Spinal cord (tissue), 9 donors: ENCODE measurements at regions not wholly inside any gene's neighbourhood (a gene's known extent, or its start where the extent isn't known, plus 50 kb on each side); places are given as distances from the start of the nearest gene placed in this dataset.
A peak's percentile ranks its signal among the peaks of the same experiment; 100 is the strongest.

ENCODE experiments used
- DNase-seq, 6 donors: peaks; one replicate each; pipeline versions ENCODE4 v3.0.0 to v3.0.0-alpha.2; 2013 to 2015; ENCODE audit warnings: low spot score in 6 of 6, low read depth in 4 of 6
- H3K27ac ChIP-seq: one replicate; pipeline ENCODE4 v1.5.1; 2013; ENCODE audit warnings: low read depth, low read length, control low read depth
- H3K27me3 ChIP-seq: one replicate; pipeline ENCODE4 v1.6.1; 2013; ENCODE audit warnings: low read length; ENCODE audit not compliant: control insufficient read depth, insufficient read depth
- H3K36me3 ChIP-seq: one replicate; pipeline ENCODE4 v1.6.1; 2013; ENCODE audit warnings: low read length; ENCODE audit not compliant: control insufficient read depth, insufficient read depth
- H3K4me1 ChIP-seq: one replicate; pipeline ENCODE4 v1.6.1; 2013; ENCODE audit warnings: low read length; ENCODE audit not compliant: control insufficient read depth, insufficient read depth
- H3K4me3 ChIP-seq: one replicate; pipeline ENCODE4 v1.5.1; 2013; ENCODE audit warnings: low read depth, low read length, control low read depth
- H3K9me3 ChIP-seq: one replicate; pipeline ENCODE4 v1.6.1; 2013; ENCODE audit warnings: low read length; ENCODE audit not compliant: control insufficient read depth, insufficient read depth
- WGBS: methylation state at CpG from one replicate; pipeline ENCODE4 v1.1.5; 2013; ENCODE audit warnings: missing lambda C conversion rate; ENCODE audit not compliant: insufficient coverage; 5-methylcytosine and 5-hydroxymethylcytosine counted together
- donor health status: healthy.

DNA sequence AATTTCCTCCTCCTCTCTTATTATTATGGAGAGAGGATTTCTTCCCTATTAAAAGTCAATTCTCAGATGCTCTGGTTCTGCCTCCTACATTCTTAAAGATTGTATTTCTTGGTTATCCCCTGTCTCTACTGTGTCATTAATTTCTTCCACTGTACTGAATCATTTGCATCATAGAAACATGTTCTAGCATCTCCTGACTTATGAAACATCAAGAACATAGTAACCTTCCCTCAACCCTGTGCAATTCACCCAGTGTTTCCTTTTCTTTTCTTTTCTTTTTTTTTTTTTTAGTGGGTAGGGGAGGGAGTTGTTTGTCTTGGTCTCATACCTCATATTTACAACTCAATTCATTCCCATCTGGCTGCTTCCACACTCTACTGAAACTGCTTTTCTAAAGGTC, 288.0 kb upstream of the PLET1 start:
- H3K27me3 ChIP-seq = peaks cover 2% of the 10 kb centered on the region
- no peak overlapping the region for H3K27ac ChIP-seq
- H3K9me3 ChIP-seq = no peaks in the 10 kb centered on the region
- H3K4me1 ChIP-seq = no peaks in the 10 kb centered on the region
- DNase-seq = no peak
- no peak overlapping the region for H3K4me3 ChIP-seq
- no peaks in the 10 kb centered on the region for H3K36me3 ChIP-seq

DNA sequence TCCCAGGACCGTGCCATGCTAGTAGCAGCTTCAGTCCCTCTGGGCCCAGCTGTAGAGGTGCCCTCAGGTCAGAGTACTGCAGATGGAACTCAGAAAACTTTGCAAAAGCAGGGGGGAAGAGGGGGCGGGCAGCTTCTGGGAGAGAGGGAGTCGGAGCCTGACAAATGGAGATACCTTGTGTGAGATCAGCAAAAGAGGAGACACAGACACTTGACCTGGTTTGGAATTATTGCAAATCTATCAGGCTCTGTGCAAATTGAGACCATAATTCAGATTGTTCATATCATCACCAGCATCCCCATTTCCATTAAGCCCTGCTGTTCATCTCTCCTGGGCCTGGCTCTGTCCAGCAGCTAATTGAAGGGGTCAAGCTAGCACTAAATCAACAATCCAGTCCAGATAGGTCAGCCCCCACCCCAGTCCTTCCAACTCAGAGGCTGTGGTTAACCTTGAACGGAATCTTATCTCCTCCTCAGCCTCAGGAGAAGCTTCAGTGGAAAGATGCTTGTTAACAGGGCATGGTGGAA, 292.6 kb upstream of the PLET1 start:
- Histone ChIP-seq H3K4me3 (no peak overlapping the region), H3K27me3 (peaks cover 2% of the 10 kb centered on the region), H3K4me1 (peaks cover 10% of the 10 kb centered on the region), H3K36me3 (no peaks in the 10 kb centered on the region), H3K27ac (no peak overlapping the region), H3K9me3 (no peaks in the 10 kb centered on the region)
- WGBS = 70% methylated on average over 4 of the region's 4 CpGs
- peak in 1 of 6 donors; percentile 64 for DNase-seq

GRCh38 chr11:112554586-112554985, 293.9 kb upstream of the PLET1 start:
- Histone ChIP-seq H3K4me1 (peaks cover 10% of the 10 kb centered on the region), H3K27me3 (no peaks in the 10 kb centered on the region), H3K4me3 (no peak overlapping the region), H3K27ac (no peak overlapping the region), H3K36me3 (no peaks in the 10 kb centered on the region), H3K9me3 (no peaks in the 10 kb centered on the region)
- no peak for DNase-seq
- 70% methylated on average over 3 of the region's 4 CpGs for WGBS

- H3K9me3 ChIP-seq = no peaks in the 10 kb centered on the region
- H3K4me1 ChIP-seq = peaks cover 10% of the 10 kb centered on the region
- no peaks in the 10 kb centered on the region for H3K27me3 ChIP-seq
- no peak overlapping the region for H3K27ac ChIP-seq
- WGBS = 67% methylated on average over 5 of the region's 10 CpGs
- no peaks in the 10 kb centered on the region for H3K36me3 ChIP-seq
- peak in 3 of 6 donors; percentile 30 to 69 (median 55) for DNase-seq
- H3K4me3 ChIP-seq = no peak overlapping the region
Observed at GRCh38 chr11:112555491-112556364, 295.1 kb upstream of the PLET1 start.

DNA sequence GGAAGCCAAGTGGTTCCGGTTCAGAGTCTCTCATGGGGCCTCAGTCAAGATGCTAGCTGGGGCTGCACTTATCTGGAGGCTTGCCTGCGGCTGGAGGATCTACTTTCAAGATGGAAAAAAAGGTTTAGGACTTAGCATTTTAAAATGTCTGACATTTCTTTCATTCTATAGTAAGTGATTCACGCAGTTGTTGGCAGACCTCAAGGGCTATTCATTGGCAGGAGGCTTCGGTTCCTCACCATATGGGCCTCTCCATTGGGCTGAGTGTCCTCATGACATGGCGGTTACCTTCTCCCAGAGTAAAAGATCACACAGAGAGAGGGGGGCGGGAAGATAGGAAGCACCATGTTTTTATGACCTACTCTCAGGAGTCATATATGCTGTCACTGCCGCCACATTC, 298.0 kb upstream of the PLET1 start:
- H3K9me3 ChIP-seq = no peaks in the 10 kb centered on the region
- no peak overlapping the region for H3K27ac ChIP-seq
- DNase-seq = peak in 1 of 6 donors; percentile 62
- no peaks in the 10 kb centered on the region for H3K36me3 ChIP-seq
- 55% methylated on average over 2 of the region's 7 CpGs for WGBS
- H3K27me3 ChIP-seq = no peaks in the 10 kb centered on the region
- peaks cover 10% of the 10 kb centered on the region for H3K4me1 ChIP-seq
- H3K4me3 ChIP-seq = no peak overlapping the region

GRCh38 chr11:112563808-112564207, 303.1 kb upstream of the PLET1 start:
- H3K27me3 ChIP-seq = no peaks in the 10 kb centered on the region
- 97% methylated on average over 3 of the region's 5 CpGs for WGBS
- H3K9me3 ChIP-seq = no peaks in the 10 kb centered on the region
- no peaks in the 10 kb centered on the region for H3K36me3 ChIP-seq
- no peak overlapping the region for H3K4me3 ChIP-seq
- DNase-seq = no peak
- H3K4me1 ChIP-seq = peaks cover 11% of the 10 kb centered on the region
- peak overlapping the region; percentile 44 for H3K27ac ChIP-seq

GRCh38 chr11:112564228-112564955, 303.7 kb upstream of the PLET1 start:
- peak in 2 of 6 donors; percentile 21 to 86 for DNase-seq
- 16% methylated on average over 2 of the region's 3 CpGs for WGBS
- no peaks in the 10 kb centered on the region for H3K36me3 ChIP-seq
- no peak overlapping the region for H3K4me3 ChIP-seq
- H3K27me3 ChIP-seq = no peaks in the 10 kb centered on the region
- peak overlapping the region; percentile 43 for H3K27ac ChIP-seq
- peaks cover 11% of the 10 kb centered on the region for H3K4me1 ChIP-seq
- no peaks in the 10 kb centered on the region for H3K9me3 ChIP-seq

- 5% methylated on average over 4 of the region's 5 CpGs for WGBS
- Histone ChIP-seq H3K27ac (no peak overlapping the region), H3K9me3 (no peaks in the 10 kb centered on the region), H3K4me1 (peaks cover 11% of the 10 kb centered on the region), H3K36me3 (no peaks in the 10 kb centered on the region), H3K27me3 (no peaks in the 10 kb centered on the region), H3K4me3 (no peak overlapping the region)
- DNase-seq = peak in 2 of 6 donors; percentile 61 to 72
Observed at GRCh38 chr11:112565551-112565950, 304.9 kb upstream of the PLET1 start.

DNA sequence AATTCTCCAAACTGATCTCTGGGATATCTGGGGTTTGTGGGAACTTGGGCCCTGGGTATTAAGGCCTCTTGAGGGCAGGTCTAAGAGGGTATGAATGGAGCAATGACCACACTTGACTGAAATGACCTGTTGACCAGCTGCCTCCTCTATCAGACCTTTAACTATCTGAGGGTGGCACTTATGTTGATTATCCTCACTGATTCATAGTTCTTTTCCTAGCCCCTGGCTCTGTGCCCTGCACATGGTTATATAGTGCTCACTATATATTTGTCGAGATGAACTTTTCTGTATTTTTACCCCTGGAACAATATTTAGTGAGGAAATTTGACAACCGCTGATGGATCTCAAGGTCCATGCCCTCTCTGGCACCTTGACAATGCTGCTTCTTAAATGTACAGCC, 305.5 kb upstream of the PLET1 start:
- no peaks in the 10 kb centered on the region for H3K36me3 ChIP-seq
- H3K27me3 ChIP-seq = no peaks in the 10 kb centered on the region
- no peak overlapping the region for H3K27ac ChIP-seq
- no peaks in the 10 kb centered on the region for H3K9me3 ChIP-seq
- peaks cover 11% of the 10 kb centered on the region for H3K4me1 ChIP-seq
- no peak overlapping the region for H3K4me3 ChIP-seq
- WGBS = 90% methylated on average over 2 of the region's 2 CpGs
- peak in 1 of 6 donors; percentile 41 for DNase-seq
